OCI-LY3 (cell line): ENCODE measurements at regions not wholly inside any gene's neighbourhood (a gene's known extent, or its start where the extent isn't known, plus 50 kb on each side); places are given as distances from the start of the nearest gene placed in this dataset.

Source experiments
- EZH2phosphoT487 ChIP-seq: fragments of 200-600 bp; shearing (Covaris generic); IDR thresholded peaks from 2 replicates; pipeline ENCODE4 v1.6.1; 2018; ENCODE audit warnings: antibody characterized with exemption, mixed run types, low read depth
- TF ChIP-seq, protein P1 (sequence below): fragments of 200-600, 300-600 bp; sonication (generic); IDR thresholded peaks from 2 replicates; pipeline ENCODE4 v1.5.1; 2014; ENCODE audit warnings: antibody characterized with exemption, low read length, low read depth

DNA sequence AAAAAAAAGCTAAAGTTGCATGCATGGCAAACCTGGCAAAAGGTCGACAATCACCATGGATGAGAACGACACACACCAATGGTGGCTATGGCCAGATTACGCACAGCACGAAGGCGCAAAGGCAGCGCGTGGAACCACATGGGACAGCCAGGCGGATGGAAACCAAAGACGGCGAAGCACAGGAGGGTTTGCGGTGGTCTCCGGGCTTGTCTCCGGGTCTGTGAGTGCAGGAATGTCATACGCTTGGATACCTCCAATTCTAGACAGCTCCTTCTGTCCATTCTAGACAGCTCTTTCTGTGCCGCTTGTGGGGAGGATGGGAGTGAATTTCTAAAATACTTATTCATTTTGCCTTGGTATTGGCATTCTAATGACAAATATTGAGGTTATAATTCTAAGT lies 685.4 kb downstream of the BRD1 start:
- TF ChIP-seq, protein P1, sequence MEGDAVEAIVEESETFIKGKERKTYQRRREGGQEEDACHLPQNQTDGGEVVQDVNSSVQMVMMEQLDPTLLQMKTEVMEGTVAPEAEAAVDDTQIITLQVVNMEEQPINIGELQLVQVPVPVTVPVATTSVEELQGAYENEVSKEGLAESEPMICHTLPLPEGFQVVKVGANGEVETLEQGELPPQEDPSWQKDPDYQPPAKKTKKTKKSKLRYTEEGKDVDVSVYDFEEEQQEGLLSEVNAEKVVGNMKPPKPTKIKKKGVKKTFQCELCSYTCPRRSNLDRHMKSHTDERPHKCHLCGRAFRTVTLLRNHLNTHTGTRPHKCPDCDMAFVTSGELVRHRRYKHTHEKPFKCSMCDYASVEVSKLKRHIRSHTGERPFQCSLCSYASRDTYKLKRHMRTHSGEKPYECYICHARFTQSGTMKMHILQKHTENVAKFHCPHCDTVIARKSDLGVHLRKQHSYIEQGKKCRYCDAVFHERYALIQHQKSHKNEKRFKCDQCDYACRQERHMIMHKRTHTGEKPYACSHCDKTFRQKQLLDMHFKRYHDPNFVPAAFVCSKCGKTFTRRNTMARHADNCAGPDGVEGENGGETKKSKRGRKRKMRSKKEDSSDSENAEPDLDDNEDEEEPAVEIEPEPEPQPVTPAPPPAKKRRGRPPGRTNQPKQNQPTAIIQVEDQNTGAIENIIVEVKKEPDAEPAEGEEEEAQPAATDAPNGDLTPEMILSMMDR = no peak
- TF ChIP-seq EZH2phosphoT487 = no peak
